ENCODE measurements at regions not wholly inside any gene's neighbourhood (a gene's known extent, or its start where the extent isn't known, plus 50 kb on each side); places are given as distances from the start of the nearest gene placed in this dataset.
"Not testable (repeated sequence)": the region's sequence is repeated elsewhere in the genome, so short reads cannot be mapped to it uniquely, and the experiment has no call there.

- DNase-seq (ENCODE audit: low read depth) = no peak
Observed at GRCh38 chr5:173495225-173495904, 121.1 kb downstream of the BOD1 start.

GRCh38 chr5:173494446-173494845 is 122.0 kb downstream of the BOD1 start:
- DNase-seq (ENCODE audit: low read depth) = no peak

DNA sequence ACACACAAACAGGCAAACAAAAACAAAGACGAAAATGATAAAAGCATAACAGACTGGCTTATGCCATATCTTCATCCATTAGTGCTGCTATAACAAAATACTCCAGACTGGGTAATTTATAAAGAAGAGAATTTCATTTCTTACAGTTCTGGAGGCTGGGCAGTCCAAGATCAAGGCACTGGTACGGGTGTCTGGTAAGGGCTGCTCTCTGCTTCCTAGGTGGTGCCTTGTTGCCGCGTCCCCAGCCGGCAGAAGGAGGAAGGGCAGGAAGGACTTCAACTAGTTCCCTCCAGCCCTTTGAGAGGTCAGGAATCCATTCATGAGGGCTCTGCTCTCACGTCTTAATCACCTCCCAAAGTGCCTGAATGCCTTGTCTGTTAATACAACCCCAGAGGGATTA is 122.6 kb downstream of the BOD1 start:
- DNase-seq (ENCODE audit: low read depth) = no peak

DNA sequence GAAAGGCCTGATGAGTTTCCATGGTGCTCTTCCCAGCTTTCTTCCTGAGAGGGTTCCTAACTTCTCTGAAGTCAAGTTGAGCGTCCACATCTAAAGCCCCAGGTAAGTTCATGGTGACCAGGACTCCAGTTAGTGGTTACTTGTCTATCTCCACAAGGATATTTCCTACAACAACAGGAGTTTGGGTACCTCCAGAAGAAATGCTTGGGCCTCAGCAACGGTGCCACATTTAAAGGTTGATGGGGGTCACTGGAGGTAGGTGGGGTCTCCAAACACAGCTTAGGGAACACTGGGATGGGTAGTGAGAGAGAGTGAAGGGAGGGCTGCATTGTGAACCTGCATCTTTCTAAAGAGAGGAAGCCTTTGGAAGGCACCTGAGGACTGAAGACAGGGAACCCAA is 123.4 kb downstream of the BOD1 start:
- no peak for DNase-seq (ENCODE audit: low read depth)

DNA sequence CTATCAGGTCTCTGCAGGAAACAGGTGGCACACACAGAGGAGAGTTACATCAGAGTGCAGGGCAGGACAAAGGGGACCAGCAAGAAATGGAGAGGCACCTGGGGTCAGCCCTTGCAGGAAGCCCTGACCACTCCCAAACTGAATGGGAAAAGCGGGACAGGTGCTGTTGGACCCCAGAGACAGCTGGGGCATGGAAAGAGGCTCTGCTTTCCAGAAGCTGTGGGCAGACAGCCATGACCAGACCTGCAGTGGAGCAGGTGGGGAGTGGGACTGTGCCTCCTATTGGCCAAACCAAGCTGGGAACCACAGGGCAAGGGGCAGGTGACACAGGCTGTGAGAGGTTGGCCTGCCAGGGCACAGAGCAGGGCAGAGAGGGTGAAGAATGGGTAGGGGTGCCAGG is 125.8 kb downstream of the BOD1 start:
- no peak for DNase-seq (ENCODE audit: low read depth)

DNA sequence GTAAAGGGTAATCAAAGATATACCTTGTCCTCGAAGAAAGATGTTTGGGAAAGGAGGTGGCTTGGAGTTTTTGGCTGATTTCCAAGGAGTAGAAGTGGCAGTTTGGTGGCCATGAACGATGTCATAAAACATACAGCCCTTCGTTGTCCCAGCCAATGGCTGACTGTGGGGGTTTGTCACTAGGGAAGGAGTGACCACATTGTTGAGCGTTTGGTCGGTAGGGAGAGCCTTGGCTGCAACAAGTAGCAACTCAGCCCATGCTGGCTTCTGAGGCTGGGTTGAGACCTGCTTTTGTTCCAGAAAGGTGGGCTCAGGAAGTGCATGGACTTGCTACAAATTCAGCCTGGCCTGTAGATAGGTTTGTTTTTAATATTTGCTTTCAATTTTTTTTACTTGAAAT is 128.3 kb downstream of the BOD1 start:
- no peak for DNase-seq (ENCODE audit: low read depth)

DNA sequence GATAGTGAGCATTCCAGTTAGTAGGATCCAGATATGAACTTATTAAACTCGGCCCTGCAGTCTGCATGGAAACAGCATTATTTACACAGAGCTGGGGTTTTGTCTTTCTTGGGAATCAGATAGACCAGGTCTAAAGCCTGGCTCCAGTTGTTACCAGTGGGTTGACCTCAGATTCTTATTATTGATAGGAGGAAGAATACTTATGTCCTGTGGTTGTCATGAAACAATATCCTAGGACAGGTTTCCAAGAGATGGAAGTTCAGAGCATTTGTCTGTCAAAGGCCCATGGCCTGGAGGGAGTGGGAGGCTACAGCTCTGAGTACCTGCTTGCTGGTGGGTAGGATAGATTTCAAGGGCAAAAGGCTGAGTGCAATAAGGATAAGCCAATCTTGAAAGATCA is 129.2 kb downstream of the BOD1 start:
- no peak for DNase-seq (ENCODE audit: low read depth)

DNA sequence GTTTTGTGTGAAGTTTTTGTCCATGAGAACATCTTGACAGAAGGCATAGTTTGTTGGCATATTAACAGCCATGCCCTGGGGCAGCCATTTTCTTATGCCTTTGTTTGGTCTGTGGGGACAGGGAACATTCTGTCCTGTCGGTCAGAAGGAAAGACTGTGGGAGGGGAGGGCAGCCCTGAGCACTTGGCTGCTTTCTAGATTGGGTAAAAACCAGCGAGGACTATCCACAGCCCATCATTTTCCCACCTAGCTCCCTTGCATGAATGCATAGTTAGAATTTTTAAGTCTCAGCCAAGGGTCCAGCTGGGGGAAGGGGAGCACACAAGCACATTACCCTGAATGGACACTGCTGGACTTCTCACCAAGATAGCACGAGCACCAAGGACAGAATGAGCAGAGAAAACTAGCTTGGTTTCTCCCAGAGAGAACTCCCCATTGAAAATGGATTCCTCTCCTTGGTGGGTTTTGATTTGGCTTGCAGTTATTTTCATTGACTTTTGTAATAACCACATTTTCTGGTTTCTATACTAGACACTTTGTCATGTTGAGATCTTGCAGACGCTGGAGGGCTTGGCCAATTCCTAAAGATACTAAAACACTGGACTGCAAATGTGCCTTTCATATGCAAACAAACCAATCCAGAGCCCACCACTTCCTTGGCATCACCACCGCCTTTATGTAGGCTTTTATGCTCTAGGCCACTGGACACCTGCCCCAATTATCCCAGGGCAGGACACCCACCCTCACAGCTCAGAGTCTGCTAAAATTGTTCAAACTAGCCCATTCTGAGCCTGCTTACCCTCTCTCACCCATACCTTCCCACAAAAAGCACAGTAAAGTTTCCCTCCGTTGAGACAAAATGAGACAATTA is 129.9 kb downstream of the BOD1 start:
- no peak for DNase-seq (ENCODE audit: low read depth)

GRCh38 chr5:173484569-173484968 is 131.9 kb downstream of the BOD1 start:
- no peak for DNase-seq (ENCODE audit: low read depth)

DNA sequence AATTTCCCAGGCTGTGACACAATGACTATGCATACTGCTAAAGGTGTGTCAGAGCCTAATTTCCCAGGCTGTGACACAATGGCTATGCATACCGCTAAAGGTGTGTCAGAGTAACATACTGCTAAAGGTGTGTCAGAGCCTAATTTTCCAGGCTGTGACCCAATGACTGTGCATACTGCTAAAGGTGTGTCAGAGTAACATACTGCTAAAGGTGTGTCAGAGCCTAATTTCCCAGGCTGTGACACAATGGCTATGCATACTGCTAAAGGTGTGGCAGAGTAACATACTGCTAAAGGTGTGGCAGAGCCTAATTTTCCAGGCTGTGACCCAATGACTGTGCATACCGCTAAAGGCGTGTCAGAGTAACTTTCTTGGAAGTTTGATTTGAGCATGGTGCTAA is 132.9 kb downstream of the BOD1 start:
- DNase-seq (ENCODE audit: low read depth) = not testable (repeated sequence)

DNA sequence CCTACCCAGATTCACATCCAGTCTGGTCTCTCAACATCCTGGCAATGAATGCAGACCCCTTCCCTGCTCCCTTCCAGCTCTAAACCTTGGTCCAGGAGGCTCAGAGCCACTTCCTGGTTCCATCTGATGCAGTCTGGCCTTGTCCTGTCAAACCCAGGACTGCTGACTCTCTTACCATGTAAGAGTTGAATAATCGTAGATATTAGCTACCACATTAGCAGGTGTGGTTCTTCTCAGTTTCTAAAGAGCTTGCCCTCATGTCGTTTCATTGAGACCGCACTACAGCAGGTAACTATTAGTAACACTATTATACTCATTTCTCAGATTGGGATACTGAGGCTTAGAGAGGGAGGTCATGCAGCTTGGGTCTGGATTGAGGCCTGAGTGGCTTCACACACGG is 133.3 kb downstream of the BOD1 start:
- no peak for DNase-seq (ENCODE audit: low read depth)

DNA sequence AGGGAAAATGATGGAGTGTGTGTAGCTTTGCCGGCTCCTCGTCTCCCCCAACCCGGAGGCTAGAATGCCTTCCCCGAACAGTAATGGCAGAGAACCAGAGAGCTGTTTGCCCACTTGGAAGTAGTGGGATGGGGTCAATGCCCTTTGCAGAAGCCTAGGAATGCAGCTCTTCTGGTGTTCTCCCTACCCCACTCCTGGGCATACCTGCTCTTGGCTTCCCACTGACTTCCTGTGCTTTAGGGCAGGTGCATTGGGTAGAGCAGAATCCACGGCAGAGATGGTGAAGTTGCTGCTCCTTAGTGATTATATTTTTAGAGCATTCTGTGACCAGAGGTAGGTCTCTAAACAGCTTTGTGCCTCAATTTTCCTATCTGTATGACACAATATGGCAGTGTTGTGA is 134.6 kb downstream of the BOD1 start:
- no peak for DNase-seq (ENCODE audit: low read depth)

DNA sequence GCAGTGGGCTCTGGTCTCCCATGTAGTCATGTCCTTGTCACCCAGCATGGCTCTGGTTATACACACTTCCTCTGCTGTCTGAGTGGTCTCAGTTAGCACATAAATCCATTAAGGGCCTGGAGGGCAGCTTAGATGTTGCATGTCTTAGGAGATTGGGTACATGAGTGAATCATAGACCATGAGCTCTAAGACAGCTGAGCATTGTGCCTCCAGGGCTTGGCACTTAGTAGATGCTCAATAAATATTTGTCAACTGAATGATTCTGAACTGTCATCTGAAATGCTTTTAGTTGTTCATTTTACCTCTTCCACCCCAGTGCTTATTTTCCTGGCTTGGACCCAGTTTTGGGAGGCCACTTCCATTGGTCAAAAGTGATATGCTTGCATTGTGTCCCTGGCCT is 135.6 kb downstream of the BOD1 start:
- DNase-seq (ENCODE audit: low read depth) = no peak

- no peak for DNase-seq (ENCODE audit: low read depth)
Observed at GRCh38 chr5:173479711-173480110, 136.7 kb downstream of the BOD1 start.

- DNase-seq (ENCODE audit: low read depth) = no peak
Observed at GRCh38 chr5:173477345-173478040, 139.0 kb downstream of the BOD1 start.

- DNase-seq (ENCODE audit: low read depth) = no peak
Observed at GRCh38 chr5:173475780-173476179, 140.7 kb downstream of the BOD1 start.

GRCh38 chr5:173474881-173475287 is 141.6 kb downstream of the BOD1 start:
- no peak for DNase-seq (ENCODE audit: low read depth)

DNA sequence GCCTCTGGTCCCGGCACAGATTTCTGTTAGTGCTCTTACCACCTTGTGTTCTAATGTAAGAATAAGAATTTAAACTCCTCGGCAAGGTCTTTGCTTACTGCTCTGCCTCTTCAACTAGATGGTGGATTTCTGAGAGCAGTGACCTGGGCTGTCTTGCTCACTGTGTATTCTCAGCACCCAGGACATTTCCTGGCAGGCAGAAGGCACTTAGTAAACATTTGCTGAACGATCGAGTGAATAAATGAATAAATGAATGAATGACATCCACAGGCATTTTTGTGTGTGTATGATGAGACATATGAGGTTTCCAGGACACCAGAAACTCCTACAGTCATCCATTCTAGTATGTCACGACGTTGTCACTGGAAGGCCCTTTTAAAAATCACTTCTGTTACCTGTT is 143.2 kb downstream of the BOD1 start:
- DNase-seq (ENCODE audit: low read depth) = no peak

DNA sequence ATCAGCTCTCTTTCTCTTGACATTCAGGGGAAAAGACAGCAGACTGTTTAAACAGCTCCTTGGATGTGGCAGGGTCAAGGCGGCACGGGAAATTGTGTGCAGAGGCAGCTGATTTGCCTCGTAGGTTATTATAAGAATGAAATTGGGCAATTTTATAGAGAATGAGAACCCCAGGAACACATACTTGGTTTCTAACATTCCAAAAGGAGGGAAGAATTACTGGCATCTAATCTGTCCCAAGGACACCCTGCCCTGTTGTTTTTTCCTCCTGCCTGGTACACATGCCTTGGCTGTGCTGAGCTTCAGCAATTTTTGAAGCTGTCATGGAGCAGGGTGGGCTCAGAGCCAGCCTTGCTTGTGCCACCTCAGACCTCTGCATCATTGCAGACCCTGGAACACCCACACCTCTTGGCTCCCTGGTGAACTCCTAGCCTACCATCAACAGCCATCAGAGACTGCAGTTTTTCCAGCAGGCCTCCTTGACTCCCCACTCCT is 143.6 kb downstream of the BOD1 start:
- no peak for DNase-seq (ENCODE audit: low read depth)

GRCh38 chr5:173472164-173472563 is 143.9 kb upstream of the STC2 start:
- DNase-seq (ENCODE audit: low read depth) = peak; percentile 72

DNA sequence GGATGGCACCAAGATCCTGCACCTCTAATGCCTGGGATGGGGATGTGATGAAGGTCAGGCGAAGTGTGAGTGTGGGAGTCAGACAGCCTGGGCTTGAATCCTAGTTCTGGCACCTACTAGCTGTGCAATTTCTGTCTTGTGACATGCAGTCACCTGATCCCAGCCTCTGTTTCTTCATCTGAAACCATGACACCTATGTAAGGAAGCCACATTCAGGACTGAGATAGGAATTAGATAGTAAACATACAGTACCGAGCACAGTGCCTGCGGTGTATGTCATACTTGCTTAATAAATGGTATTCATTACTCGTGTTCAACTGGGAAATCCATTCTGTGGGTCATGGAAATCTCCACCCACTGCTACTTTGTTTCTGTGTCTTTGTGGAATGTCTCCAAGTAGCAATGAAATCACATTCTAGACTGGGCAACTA is 140.6 kb upstream of the STC2 start:
- no peak for DNase-seq (ENCODE audit: low read depth)

DNA sequence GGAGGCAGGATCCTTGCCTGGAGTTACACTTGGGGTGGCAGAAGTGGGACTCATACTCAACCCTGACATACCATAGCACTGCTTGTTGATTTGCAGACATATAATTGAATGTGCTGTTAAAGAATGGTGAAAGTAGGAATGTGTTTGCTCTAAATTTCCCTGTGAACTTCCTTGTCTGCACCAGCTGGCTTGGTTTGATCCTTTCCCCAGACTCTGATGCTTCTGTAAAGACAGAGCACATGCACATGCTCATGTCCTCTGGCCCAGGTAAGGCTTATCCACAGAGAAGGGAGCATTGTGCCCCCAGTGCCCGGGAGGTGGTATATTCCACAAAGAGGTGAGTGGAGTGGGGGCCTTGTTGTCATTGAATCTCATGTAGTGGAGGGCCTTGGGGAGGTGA is 138.0 kb upstream of the STC2 start:
- no peak for DNase-seq (ENCODE audit: low read depth)

DNA sequence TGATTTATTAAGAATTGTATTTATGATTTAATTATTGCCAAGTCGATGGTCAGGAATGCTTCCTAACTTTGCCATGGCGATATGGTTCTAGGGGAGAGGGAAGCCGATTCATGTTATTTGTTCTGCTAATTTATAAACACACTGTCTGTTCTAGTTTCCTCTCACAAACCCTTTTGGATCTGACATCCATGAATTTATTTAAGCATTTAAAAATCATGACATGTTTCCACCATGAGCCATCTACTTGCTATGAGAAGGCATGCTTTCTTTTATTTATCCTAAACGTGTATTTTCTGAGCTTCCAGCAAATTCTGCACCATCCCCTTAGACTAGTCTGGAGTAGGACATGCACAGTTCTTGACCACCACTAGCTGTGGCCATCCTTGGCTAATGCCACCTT is 136.6 kb upstream of the STC2 start:
- no peak for DNase-seq (ENCODE audit: low read depth)

Measured in HS-27A (cell line).